IPS-15b (cell line): ENCODE measurements at regions not wholly inside any gene's neighbourhood (a gene's known extent, or its start where the extent isn't known, plus 50 kb on each side); places are given as distances from the start of the nearest gene placed in this dataset.
"Not testable (repeated sequence)": the region's sequence is repeated elsewhere in the genome, so short reads cannot be mapped to it uniquely, and the experiment has no call there.

Experiments
- H3K27me3 ChIP-seq: one replicate; pipeline ENCODE4 v1.6.1; 2013; ENCODE audit warnings: low read length; ENCODE audit not compliant: control insufficient read depth, insufficient read depth
- H3K36me3 ChIP-seq: one replicate; pipeline ENCODE4 v1.6.1; 2013; ENCODE audit warnings: low read length; ENCODE audit not compliant: control insufficient read depth, insufficient read depth
- H3K4me1 ChIP-seq: one replicate; pipeline ENCODE4 v1.6.1; 2013; ENCODE audit warnings: mild to moderate bottlenecking, low read length; ENCODE audit not compliant: control insufficient read depth, insufficient read depth
- H3K4me3 ChIP-seq: one replicate; pipeline ENCODE4 v1.5.1; 2013; ENCODE audit warnings: low read depth, low read length
- H3K9ac ChIP-seq: one replicate; pipeline ENCODE4 v1.6.1; 2013; ENCODE audit warnings: low read depth, mild to moderate bottlenecking, low read length
- H3K9me3 ChIP-seq: one replicate; pipeline ENCODE4 v1.6.1; 2013; ENCODE audit warnings: mild to moderate bottlenecking, low read length; ENCODE audit not compliant: control insufficient read depth, insufficient read depth

DNA sequence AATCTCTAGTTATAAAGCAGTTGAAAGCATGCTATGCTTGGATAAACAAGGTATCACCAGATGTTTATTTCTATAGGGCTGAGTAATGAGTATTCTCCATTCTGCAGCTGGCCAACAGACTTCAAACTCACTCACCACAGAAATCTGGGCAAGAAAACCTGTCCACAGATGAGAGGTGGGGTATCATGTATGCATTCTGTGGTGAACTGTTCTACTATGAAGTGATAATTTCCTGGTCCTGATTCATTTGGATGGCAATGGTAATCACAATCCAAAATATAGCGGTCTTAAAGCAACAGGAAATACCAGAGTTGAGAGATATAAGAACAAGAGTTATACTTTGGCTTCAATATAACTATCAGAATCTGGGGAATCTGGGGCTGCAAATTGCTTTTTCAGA lies 65.9 kb upstream of the EFNA5 start:
- H3K4me1 ChIP-seq = no peaks in the 10 kb centered on the region
- no peak overlapping the region for H3K9ac ChIP-seq
- H3K4me3 ChIP-seq = no peak overlapping the region
- H3K9me3 ChIP-seq = no peaks in the 10 kb centered on the region
- no peaks in the 10 kb centered on the region for H3K27me3 ChIP-seq
- H3K36me3 ChIP-seq = no peaks in the 10 kb centered on the region

- H3K4me1 ChIP-seq, H3K27me3 ChIP-seq, H3K4me3 ChIP-seq, H3K9ac ChIP-seq, H3K36me3 ChIP-seq, H3K9me3 ChIP-seq: not testable (repeated sequence)
Observed at GRCh38 chr5:107736089-107736488, 65.4 kb upstream of the EFNA5 start.

DNA sequence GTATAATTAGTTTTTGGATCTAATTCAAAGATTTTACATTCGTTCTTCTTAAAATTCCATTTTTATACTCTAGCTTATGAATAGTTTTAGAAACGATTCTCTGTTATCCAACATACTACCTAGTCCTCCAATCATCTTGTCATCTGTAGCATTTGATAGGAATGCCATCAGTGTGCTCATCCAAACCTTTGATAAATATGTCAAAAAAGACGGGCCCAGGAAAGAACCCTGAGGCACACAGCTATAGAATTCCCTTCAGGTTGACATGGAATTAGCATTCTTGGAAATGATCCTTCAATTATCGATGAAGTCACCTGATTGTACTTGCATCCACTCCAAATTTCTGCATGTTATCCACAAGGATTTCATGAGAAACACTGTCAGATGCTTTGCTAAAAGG lies 64.8 kb upstream of the EFNA5 start:
- no peak overlapping the region for H3K4me3 ChIP-seq
- H3K36me3 ChIP-seq = no peaks in the 10 kb centered on the region
- H3K9me3 ChIP-seq = no peaks in the 10 kb centered on the region
- H3K9ac ChIP-seq = no peak overlapping the region
- no peaks in the 10 kb centered on the region for H3K27me3 ChIP-seq
- no peaks in the 10 kb centered on the region for H3K4me1 ChIP-seq

DNA sequence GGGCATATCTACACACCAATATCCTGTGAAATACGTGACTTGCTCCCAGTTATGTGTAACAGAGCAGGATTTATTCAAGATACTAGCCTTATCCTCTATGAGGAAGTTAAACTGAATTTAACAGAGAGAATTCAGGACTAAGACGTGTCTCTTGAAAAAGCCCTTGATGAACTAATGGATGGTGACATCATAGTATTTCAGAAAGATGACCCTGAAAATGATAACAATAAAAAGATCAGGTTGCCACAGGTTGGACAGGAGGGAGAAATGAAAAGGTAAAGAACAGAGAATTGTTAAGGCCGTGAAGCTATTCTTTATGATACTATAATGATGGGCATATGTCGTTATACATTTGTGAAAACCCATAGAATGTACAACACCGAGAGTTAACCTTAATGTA lies 56.2 kb upstream of the EFNA5 start:
- H3K9me3 ChIP-seq = no peaks in the 10 kb centered on the region
- H3K27me3 ChIP-seq = peaks cover 6% of the 10 kb centered on the region
- H3K4me3 ChIP-seq = no peak overlapping the region
- no peaks in the 10 kb centered on the region for H3K36me3 ChIP-seq
- no peak overlapping the region for H3K9ac ChIP-seq
- no peaks in the 10 kb centered on the region for H3K4me1 ChIP-seq

DNA sequence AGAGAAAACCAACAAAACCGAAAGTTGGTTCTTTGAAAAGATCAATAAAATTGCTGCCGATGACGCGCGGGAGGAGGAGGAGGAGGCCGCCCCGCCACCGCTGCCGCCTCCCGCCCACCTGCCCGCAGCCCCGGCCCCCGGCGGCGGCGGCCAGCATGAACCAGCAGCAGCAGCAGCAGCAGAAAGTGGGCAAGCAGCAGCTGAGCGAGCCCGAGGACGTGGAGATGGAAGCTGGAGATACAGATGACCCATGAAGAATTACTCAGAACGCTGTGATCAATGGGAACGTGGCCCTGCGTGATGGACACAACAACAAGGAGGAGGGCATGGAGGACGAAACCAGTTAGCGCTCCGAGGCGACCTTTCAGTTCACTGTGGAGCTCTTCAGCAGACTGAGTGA lies 53.9 kb upstream of the EFNA5 start:
- H3K36me3 ChIP-seq = no peaks in the 10 kb centered on the region
- H3K27me3 ChIP-seq = peaks cover 6% of the 10 kb centered on the region
- no peak overlapping the region for H3K9ac ChIP-seq
- H3K9me3 ChIP-seq = no peaks in the 10 kb centered on the region
- H3K4me1 ChIP-seq = no peaks in the 10 kb centered on the region
- no peak overlapping the region for H3K4me3 ChIP-seq

DNA sequence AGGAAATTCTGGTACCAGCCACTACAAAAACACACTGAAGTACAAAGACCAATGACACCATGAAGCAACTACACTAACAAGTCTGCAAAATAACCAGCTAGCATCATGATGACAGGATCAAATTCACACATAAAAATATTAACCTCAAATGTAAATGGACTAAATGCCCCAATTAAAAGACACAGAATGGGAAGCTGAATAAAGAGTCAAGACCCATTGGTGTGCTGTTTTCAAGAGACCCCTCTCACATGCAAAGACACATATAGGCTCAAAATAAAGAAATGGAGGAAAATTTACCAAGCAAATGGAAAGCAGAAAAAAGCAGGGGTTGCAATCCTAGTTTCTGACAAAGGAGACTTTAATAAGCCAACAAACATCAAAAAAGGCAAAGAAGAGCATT lies 50.5 kb upstream of the EFNA5 start:
- not testable (repeated sequence) for H3K4me3 ChIP-seq, H3K4me1 ChIP-seq, H3K27me3 ChIP-seq, H3K36me3 ChIP-seq, H3K9me3 ChIP-seq, H3K9ac ChIP-seq
